Thyroid gland (tissue), 4 donors: ENCODE measurements at regions not wholly inside any gene's neighbourhood (a gene's known extent, or its start where the extent isn't known, plus 50 kb on each side); places are given as distances from the start of the nearest gene placed in this dataset.

Experiments used
- CTCF ChIP-seq, 6 experiments: fragments of 200-600 bp in 3 of 6; fragments of 450-650 bp in 3 of 6; sonication (generic) in 3 of 6; IDR thresholded peaks; one replicate each; pipeline ENCODE4 v1.5.1; 2016 to 2019; ENCODE audit warnings: antibody characterized with exemption in 6 of 6, mild to moderate bottlenecking in 2 of 6, inconsistent platforms in 1 of 6, moderate library complexity in 1 of 6
- POLR2A ChIP-seq, 2 donors: fragments of 450-650 bp; IDR thresholded peaks; one replicate each; pipeline ENCODE4 v1.6.1; 2017; ENCODE audit warnings: antibody characterized with exemption in 2 of 2, mild to moderate bottlenecking in 2 of 2, moderate library complexity in 1 of 2

GRCh38 chr1:170239445-170239844, 93.7 kb downstream of the NTMT2 start:
- TF ChIP-seq CTCF (IDR thresholded peaks at IDR 0.05): no peak
- no peak for TF ChIP-seq POLR2A (IDR thresholded peaks at IDR 0.05)
